HG02970 (cell line): ENCODE measurements at regions not wholly inside any gene's neighbourhood (a gene's known extent, or its start where the extent isn't known, plus 50 kb on each side); places are given as distances from the start of the nearest gene placed in this dataset.
"Not testable (repeated sequence)": the region's sequence is repeated elsewhere in the genome, so short reads cannot be mapped to it uniquely, and the experiment has no call there.

ENCODE experiments used
- ATAC-seq: cut with Tn5 transposase; IDR thresholded peaks from one replicate; pipeline ENCODE4 v1.9.1; 2021; ENCODE audit warnings: mild to moderate bottlenecking, moderate library complexity, moderate number of reproducible peaks; ENCODE audit not compliant: unreplicated experiment, low FRiP score

DNA sequence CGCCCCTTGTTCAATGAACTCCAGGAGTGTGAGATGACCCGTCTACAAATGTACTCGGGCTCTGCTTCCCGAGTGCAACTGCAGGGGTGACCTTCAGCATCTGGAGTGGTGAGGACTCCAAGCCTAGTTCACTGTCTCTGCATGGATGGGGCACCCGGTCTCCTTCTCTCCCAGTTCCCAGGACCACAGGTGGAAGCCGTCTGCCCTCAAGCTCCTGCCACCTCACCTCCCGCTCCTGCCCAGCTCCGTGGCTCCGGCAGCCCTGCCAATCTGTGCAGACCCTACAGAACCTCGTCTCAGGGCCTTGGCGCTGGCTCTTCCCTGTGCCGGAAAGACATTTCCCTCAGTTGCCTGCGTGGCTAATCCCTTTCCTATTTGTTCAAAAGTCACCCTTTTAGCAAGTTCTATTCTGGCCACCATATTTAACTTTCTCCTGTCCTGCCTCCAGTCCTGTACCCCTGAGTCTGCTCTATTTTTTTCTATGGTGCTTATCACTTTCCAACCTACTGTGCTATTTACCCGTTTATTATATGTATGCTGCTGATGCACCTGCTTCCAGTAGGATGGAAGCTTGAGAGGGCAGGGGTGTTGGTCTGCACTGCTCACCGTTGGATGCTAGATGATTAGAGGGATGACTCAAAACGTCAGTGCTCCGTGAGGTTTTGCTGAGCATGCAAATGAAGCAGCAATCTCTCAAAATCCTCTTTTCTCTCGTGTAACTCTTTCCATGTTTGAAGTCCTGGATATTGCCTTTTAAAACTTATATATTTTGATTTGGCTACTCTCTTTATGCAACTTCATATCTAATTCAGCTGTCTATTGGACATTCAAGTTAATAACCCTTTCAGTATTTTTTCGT, 641.4 kb downstream of the ACTR3B start:
- ATAC-seq, result no peak

DNA sequence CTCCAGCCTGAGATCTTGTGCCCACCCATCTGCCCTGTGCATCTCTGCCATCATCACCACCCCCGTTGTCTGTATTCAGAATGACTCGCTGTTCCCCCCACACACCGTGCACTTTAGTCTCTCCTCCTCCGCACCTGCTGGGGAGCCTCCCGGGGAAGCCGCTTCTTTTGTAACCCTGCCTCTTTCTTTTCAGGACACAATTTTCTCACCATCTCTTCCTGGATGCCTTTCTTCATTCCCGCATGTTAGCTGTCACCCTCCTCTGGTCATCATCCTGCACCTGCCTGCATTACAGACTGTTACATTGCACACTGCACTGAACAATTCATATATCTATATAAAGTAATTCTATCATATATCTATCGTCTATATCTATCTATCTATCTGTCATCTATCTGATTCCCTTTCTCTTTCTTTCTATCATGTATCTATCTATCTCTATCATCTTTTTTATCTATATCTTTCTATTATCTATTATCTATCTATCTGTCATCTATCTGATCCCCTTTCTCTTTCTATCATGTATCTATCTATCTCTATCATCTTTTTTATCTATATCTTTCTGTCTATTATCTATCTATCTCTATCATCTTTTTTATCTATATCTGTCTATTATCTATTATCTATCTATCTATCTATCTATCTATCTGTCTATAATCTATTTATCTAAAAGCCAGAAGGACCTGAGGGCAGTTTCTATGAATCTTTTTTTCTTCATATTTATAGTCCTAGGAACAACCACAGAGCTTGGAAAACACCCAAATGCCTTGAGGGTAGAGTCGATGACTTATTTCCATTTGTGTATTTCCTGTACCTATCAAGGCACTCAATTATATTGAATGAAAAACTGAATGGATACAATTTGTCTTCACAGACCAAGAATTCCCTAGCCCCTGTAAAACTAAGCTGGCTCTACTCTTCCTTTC, 642.5 kb downstream of the ACTR3B start:
- no peak for ATAC-seq

DNA sequence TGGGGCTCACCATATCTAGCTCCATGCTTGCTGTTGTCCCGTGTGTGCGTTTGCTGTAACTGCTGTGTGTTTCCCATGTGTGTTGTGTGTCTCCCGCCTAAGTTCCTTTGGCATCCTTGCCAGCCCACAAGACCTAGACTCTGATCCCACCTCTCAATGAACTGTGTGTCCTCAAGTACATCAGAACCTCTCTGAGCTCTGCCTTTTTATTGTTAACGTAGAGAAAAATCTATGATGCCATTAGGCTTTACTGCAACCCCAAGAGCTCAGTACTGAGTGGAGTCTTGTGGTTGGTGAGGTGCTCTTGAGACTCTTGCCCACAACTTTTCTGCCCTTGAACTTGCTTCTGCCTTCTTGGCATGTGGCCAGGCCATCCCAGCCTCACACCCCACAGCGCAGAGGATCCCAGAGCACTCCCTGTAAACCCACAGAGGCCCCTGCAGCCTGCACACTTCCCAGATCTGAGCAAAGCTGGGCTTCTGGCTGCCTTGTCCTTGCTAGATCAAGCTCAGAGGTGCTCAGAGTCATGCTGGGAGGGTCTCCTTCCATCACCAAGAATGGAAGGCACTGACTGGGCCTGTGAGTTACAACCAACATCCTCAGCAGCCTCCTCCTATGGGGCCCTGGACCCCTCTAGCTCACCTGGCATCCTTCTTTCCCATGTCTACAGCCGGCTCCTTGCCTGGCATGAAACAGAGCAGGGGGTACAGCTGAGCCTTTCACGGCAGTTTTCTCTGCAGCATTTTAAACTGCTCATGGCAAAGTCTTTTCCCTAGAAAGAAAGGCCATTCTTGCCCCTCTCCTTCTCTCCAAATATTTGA, 643.4 kb downstream of the ACTR3B start:
- ATAC-seq, result no peak

DNA sequence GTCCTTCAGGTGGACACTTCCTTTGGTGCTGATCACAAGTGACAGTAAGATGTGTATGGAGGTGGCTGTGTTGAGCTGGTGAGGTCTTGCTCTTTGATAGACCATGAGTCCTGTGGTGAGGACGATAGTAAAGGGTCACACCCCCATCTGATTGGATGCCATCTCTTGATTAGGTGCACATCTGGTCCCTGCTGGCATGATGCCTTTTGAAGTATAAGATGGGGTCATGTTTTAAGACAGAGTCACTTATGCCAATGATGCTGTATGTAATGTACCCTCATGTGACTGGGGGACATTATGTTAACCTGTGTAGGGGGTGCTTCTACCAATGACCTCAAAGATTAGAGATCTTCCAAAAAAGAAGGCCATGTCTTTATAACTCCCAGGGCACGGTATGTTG, 644.6 kb downstream of the ACTR3B start:
- ATAC-seq, result no peak

DNA sequence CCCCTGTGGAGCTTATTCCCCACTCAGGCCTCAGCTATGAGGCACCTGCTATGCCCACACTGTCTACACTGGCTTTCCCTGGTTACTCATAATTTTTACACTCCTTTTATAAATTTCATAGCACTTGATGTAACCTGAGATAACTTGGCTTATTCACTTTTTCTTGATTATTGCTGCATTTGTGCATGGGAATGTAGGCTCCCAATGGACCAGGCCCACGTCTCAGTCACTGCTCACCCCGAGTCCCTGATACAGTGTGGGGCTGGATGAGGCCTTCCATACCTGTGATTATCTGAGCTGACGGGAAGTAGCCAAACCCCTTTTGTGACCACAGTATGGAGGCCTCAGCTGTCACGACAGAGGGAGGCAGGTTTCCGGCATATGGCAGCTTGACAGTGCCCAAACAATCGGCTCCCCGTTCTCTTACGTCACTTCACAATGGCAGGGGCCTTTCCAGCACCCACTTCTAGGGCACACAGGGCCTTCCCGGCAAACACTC, 645.3 kb downstream of the ACTR3B start:
- ATAC-seq, result no peak

DNA sequence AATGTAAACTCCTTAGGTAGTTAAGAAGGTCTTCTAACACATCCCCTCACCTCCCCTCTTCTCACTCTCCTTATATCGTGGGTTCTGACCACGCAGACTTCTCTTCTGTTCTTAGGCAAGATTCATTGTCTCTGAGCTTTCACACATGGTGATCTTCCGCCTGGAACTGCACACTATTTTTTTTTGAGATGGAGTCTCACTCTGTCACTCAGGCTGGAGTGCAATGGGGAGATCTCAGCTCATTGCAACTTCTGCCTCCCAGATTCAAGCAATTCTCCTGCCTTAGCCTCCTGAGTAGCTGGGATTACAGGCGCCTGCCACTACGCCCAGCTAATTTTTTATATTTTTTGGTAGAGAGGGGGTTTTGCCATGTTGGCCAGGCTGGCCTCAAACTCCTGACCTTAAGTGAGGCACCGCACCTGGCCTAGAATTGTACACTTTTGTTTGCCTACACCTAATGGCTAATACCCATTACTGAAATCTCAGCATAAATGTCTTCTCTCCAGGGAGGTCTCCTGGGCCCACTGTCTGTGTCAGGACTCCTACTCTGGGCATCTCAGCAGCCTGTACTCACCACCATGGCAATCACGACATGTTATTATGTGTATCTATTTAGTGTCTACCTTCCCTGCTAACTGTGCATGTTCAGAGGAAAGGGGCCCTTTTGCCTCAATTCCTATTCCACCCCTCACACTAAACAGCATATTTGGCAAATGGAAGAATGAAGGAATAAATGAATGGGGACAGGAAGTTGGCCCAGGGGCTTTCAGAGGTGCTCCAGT, 646.3 kb upstream of the DPP6 start:
- no peak for ATAC-seq

DNA sequence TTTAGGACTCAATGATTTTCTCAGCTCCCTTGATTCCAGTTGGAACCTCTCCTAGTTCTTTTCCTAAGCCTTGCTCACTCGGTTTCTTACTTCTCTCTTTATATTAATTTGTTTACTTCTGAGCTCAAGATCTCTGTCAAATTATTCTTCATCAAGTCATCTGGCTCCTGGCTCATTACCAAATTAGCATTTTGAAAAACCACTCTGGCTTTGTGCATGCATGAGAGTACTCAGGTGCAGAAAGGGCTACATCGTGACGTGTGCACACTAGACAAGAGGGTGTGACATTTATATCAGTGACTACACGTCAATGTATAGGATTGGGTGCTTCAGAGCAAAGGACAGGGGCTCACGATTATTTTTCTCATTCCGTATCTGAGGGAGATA, 645.7 kb upstream of the DPP6 start:
- no peak for ATAC-seq

DNA sequence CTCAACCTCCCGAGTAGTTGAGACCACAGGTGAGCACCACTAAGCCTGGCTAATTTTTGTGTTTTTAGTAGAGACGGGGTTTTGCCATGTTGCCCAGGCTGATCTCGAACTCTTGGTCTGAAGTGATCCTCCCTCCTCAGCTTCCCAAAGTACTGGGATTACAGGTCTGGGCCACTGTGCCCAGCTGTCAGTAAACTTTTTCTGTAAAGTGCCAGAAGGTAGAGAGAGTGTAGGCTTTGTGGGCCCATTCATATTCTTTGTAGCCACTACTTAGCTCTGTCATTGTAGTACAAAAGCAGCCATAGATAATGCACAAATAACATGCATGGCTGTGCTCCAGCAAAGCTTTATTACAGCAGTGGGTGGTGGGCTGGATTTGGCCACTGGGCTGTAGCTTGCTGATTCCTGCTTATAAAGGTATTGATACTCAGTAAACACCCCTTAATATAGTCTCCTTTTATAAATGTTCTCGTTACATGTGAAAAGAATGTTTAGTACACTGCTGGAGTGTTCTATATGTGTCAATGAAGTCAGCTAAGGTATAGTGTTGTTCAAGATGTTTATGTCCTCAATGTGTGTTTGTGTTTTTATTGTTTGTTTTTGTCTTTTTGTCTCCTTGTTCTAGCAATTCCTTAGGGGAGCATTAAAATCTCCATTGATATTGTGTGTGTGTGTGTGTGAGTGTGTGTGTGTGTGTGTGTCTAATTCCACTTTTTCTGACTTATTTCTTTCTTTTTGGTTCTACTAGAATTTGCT, 644.7 kb upstream of the DPP6 start:
- ATAC-seq, result no peak

DNA sequence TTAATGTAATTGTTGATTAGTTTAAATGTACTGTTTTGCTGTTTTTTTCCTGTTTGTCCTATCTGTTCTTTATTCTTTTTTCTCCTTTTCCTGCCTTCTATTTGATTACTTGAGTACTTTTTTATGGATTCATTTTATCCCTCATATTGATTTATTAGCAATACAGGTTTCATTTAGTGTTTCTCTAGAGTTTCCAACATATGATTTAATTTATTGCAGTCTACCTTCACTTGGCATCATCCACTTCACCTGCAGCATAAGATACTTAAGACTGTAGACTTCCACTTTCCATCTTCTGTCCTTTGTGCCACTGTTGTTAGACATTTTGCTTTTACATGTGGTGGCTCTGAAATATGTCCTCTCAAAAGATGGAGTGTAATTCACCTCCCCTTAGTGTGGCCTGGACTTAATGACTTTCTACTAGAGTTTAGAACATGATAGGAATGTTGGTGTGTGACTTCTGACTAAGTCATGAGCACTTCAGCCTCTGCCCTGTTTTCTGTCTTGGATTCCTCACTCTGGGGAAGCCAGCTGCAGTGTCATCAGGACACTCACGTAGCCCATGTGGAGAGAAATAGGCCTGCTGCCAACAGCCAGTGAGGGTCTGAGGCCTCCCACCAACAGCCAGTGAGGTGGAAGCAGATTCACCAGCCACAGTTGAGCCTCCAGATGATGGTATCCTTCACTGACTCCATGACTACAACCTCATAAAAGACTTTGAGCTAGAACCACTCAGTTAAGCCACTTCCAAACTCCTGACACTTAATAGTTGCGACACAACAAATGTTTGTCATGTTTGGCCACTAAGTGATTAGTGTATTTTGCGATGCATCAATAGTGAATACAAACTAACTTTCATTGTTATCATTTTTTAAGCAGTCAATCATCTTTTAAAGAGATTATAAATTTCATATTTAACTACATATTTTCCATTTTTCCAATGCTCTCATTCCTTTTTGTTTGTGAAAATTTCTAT, 643.5 kb upstream of the DPP6 start:
- no peak for ATAC-seq

DNA sequence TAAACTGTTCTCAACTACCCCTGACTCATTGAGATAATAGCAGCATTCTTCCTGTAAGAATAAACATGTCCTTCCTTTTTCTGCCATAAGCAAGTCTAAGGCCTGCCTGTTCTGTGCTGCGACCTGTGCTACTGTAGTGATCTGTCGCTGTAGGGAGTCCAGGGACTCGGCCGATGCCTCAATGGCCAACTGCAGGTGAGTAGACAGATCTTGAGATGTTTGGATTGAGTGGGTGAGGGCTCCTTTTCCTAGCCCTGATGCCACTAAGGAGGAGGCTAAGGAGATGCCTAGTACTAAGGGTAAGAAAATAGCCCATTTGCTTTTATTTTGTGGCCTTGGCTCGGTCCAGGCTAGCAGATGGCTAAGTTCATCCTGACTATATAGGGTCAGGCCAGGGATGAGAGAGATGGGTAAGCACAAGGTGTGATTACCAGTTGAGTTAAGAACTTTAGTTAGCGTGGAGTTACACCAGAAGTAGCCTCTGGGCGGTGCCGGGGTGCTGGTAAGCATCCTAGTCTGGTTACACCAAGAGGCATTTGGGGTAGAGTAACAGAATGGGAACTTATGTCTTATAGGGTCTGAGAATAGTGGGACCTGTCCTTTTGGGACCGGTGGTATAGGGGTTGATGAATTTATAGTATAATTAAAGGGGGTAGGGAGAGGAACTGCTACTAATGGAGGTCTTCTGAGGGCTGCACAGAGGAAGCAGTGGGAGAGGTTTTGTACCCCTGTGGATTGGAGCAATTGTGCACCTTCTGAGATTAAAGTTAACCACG, 642.4 kb upstream of the DPP6 start:
- not testable (repeated sequence) for ATAC-seq

DNA sequence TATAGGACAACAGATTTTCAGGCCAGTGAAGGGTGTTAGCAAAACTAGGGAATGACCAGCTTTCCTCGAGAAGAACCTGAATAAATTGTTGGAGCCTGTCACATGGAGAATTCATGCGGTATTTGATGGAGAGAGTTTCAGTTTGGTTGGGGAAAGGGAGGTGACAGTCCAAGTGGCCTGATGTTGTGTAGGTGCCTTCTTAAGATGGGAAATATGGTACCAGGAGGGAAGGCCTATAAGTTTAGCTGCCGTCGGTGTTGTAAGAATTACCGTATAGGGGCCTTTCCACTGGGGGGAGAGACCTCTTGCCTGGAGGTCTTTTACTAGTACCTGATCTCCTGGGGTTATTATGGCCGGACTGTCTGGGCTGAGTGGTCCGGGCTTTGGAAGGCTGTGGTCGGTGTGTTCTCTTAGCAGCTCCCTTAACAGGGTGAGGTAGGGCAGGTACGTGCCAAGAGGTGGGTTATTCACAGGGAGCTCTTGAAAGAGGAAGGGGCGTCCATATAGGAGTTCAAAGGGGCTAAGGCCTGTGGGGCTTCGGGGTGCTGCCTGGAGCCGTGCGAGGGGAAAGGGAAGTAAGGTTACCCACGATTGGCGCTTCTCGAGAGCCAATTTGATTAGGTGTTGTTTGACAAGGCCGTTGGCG, 641.1 kb upstream of the DPP6 start:
- ATAC-seq, result not testable (repeated sequence)

DNA sequence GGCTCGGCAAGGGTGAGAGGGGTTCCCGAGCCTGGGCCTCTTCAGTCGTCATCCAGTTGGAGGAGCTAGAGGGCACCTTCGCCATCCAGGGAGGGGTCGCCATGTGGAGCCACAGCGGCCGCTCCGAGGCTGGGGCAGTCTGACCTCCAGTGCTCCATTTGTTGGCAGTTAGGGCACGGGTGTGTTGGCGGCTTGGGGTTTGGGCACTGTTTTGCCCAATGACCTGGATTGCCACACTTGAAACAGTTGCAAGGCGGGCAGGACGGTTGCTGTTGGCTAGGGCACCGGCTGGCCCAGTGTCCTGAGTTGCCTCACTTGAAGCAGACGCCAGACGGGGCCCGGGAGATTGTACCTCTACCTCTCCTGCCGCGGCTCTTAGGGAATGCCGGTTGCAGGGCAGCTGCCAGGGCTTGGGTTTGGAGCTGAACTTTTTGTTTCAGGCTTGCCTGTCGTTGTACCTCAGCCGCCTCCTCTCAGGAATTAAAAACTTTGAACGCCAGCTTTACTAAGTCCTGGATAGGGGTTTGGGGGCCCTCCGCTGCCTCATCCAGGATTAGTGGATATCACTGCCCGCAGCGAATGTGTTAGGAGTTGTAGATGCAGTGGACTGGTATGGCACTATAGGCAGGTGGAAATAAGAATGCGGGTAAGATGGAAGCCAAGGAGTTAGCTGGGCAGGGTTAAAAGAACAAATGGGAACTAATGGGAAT, 639.9 kb upstream of the DPP6 start:
- ATAC-seq, result not testable (repeated sequence)

DNA sequence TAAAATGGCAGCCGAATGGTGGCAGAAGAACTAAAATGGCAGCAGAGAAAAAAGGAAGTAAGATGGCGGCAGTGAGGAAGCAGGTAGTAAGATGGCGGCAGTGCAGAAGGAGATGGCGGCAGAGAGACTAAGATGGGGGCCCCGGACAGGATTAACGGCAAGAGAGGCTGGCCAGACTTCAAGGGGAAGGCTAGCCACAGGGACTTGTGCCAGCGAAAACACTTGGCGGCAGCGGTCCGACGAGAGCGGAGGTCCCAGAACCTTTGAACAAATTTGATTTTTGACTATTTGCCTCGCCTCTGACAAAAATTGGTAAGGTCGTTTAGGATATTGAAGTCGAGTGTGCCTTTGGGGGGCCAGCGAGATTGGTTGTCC, 639.4 kb upstream of the DPP6 start:
- ATAC-seq, result not testable (repeated sequence)

DNA sequence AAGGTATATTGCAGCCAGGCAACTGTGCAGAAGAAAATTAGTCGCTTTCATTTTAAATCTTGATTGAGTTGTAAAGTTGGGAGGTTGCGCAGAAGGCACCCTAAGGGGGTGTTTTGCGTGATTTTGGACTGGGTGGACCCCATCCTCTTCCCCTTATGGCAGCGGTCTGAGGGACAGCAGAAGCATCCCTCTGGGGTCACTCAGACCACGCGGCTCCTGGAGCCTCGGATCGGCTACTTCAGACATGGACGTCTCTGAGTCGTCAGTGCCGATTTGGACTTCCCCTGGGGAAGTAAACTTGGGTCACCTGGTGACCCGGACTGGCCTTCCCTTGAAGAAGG, 639.0 kb upstream of the DPP6 start:
- ATAC-seq, result no peak

DNA sequence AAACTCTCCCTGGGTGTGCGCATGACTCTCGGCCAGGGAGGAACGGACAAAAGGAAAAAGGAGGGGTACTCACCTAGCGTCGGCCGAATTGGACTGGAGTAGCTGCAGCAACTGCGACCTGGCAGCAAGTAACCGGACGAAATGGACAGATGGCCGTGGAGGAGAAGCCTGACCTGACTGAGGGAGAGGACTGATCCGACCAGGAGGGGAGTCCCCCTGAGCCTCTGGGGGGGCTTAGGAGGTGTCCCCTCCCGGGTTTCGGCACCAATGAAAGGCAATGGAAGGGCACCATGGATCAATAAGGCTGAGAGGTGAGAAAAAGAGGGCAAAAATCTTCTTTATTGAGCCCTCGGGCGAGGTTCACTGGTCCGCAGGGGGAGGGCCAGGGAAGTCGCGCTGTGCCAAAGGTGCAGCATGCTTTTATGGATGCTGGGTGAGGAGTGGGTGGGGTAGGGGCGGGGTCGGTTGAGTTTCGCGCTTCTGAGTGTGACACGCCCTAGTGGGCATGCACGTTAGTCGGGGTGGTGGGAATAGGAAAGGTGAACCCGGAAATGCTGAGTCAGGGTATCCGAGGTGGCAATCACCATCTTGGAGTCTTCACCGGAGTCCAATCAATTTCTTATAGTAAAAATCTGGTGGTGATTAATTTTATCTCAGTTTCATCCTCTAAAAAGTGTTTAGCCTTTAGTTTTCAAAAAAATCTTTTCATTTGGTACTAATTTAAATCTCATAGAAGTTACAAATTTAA, 638.5 kb upstream of the DPP6 start:
- no peak for ATAC-seq

DNA sequence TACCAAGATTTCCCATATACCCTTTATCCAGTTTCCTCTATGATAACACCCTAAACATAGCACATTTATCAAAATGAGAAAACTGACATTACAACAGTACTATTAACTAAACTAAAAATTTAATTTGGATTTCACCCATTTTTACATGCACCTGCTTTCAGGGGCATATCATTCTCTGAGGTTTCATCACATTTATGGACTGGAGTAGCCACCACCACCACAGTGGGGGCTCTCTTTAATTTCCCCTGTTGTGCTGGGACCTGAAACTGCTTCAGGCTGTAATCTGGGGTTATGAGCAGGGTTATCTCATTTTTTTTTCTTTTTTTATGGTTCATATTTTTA, 637.9 kb upstream of the DPP6 start:
- ATAC-seq, result no peak
